ENCODE measurements at regions not wholly inside any gene's neighbourhood (a gene's known extent, or its start where the extent isn't known, plus 50 kb on each side); places are given as distances from the start of the nearest gene placed in this dataset.

GRCh38 chr18:21934766-21935015, 194.1 kb downstream of the MIB1 start:
- POLR2A ChIA-PET (ENCODE audit: unreplicated experiment) = no interaction called here
- H3K79me1 ChIP-seq (ENCODE audit: low read depth in 1 of 2, low read length in 2 of 2) = no peaks in the 10 kb centered on the region
- H2BK15ac ChIP-seq (ENCODE audit: low read depth, low read length) = no peak overlapping the region
- H3K9me1 ChIP-seq (ENCODE audit: insufficient read depth, low read length) = 0 out of 2 replicates have a peak, but pooled peaks cover 5% of the 10 kb centered on the region
- ATAC-seq (ENCODE audit: low read depth) (no peak), DNase-seq (no peak)
- H3K18ac ChIP-seq (ENCODE audit: low read depth, low read length) = no peak overlapping the region
- H3K4me3 ChIP-seq (ENCODE audit: insufficient read depth, low read depth, low read length) = no peak overlapping the region
- no peak overlapping the region for H2BK120ac ChIP-seq (ENCODE audit: low read depth, low read length)
- no TSS peak for BruUV-seq (replicated peaks)
- peaks cover 39% of the 10 kb centered on the region for H3K27me3 ChIP-seq (ENCODE audit: control insufficient read depth, insufficient read depth, low read length)
- H3K14ac ChIP-seq (replicated peaks; ENCODE audit: low read depth, low read length) = no peak overlapping the region
- WGBS, 2 experiments (ENCODE audit: extremely low coverage in 2 of 2, insufficient read length in 1 of 2) = 70% methylated on average over 2 of the region's 4 CpGs; no CpG with 5 or more reads in 1 of the 2 experiments
- CTCF ChIA-PET = no interaction called here
- H3K56ac ChIP-seq (ENCODE audit: extremely low read depth, insufficient read depth, low read length) = no peak overlapping the region
- no peak overlapping the region for H2AFZ ChIP-seq (replicated peaks; ENCODE audit: low read length, poor library complexity)
- peak overlapping the region; percentile 50 for H2AK9ac ChIP-seq (replicated peaks; ENCODE audit: low read depth, low read length, poor library complexity)
- no peak overlapping the region for H3K23ac ChIP-seq (ENCODE audit: low read depth, low read length)
- H3K9me3 ChIP-seq (ENCODE audit: control insufficient read depth, insufficient read depth, low read length) = no peaks in the 10 kb centered on the region
- intact Hi-C loops (cut with micrococcal nuclease) = no loop called here
- H3K4me1 ChIP-seq (ENCODE audit: control insufficient read depth, insufficient read depth, low read length) = no peaks in the 10 kb centered on the region
- H3K4me2 ChIP-seq (ENCODE audit: low read depth, low read length) = no peak overlapping the region
- no peaks in the 10 kb centered on the region for H3K36me3 ChIP-seq (ENCODE audit: control insufficient read depth, insufficient read depth, low read length)
- no peak overlapping the region for H2BK5ac ChIP-seq (ENCODE audit: low read depth, low read length, poor library complexity, severe bottlenecking)
- no peak overlapping the region for H2AK5ac ChIP-seq (ENCODE audit: low read depth, low read length)
- TF ChIP-seq CHD1 (IDR thresholded peaks at IDR 0.05; ENCODE audit: low read depth, low read length) (no peak), CTCF (conservative IDR thresholded peaks at IDR 0.05; ENCODE audit: low read depth, low read length) (no peak), BHLHE40 (IDR thresholded peaks at IDR 0.05; ENCODE audit: low read depth, low read length) (no peak), RFX5 (IDR thresholded peaks at IDR 0.05; ENCODE audit: low read depth, low read length) (no peak), POLR2A (IDR thresholded peaks at IDR 0.05; ENCODE audit: low read depth, low read length) (no peak), CEBPB (IDR thresholded peaks at IDR 0.05; ENCODE audit: low read depth, low read length) (no peak), MXI1 (IDR thresholded peaks at IDR 0.05; ENCODE audit: borderline replicate concordance, low read depth, low read length) (no peak), NFE2L2 (IDR thresholded peaks at IDR 0.05; ENCODE audit: low read depth, low read length) (no peak), USF2 (IDR thresholded peaks at IDR 0.05; ENCODE audit: low read depth, low read length) (no peak), RCOR1 (IDR thresholded peaks at IDR 0.05; ENCODE audit: insufficient replicate concordance, low read length) (no peak), FOS (IDR thresholded peaks at IDR 0.05; ENCODE audit: low read depth, low read length) (no peak), ELK1 (IDR thresholded peaks at IDR 0.05; ENCODE audit: borderline replicate concordance, low read depth, low read length) (no peak), MAFK (IDR thresholded peaks at IDR 0.05; ENCODE audit: low read depth, low read length) (no peak), MAZ (IDR thresholded peaks at IDR 0.05; ENCODE audit: borderline replicate concordance, low read depth, low read length) (no peak), SMC3 (IDR thresholded peaks at IDR 0.05; ENCODE audit: low read depth, low read length) (no peak), RAD21 (IDR thresholded peaks at IDR 0.05; ENCODE audit: low read length) (no peak)
- in situ Hi-C loops (cut with MboI; ENCODE audit: low sequenced_read_pairs) = loop anchor here (25.0 kb wide), 1 partner anchor 722 kb away; no protein-coding TSS in a partner anchor
- no peaks in the 10 kb centered on the region for H4K20me1 ChIP-seq (ENCODE audit: insufficient read depth, low read length)
- dilution Hi-C loops (cut with HindIII; ENCODE audit: low sequenced_read_pairs, unreplicated experiment) = no loop called here
- H4K8ac ChIP-seq (ENCODE audit: low read depth in 2 of 2, low read length in 2 of 2) = no peak overlapping the region
- no peak overlapping the region for H4K91ac ChIP-seq (ENCODE audit: insufficient read depth, low read depth, low read length)
- no peak overlapping the region for H2BK20ac ChIP-seq (ENCODE audit: low read depth, low read length)
- no peak overlapping the region for H3K4ac ChIP-seq (ENCODE audit: low read depth, low read length)
- H4K5ac ChIP-seq (ENCODE audit: low read depth, low read length) = no peak overlapping the region
- no peak overlapping the region for H3K27ac ChIP-seq (ENCODE audit: insufficient read depth, low read length)
- no peak overlapping the region for H3K9ac ChIP-seq (ENCODE audit: low read depth, low read length)

Measured in IMR-90 (cell line).